ENCODE measurements at regions not wholly inside any gene's neighbourhood (a gene's known extent, or its start where the extent isn't known, plus 50 kb on each side); places are given as distances from the start of the nearest gene placed in this dataset.

- Histone ChIP-seq H3K4ac (replicated peaks; ENCODE audit: insufficient read length, low read depth, low read length) (no peak overlapping the region), H2BK15ac (ENCODE audit: low read length) (no peak overlapping the region), H3K56ac (replicated peaks; ENCODE audit: insufficient read length, low read depth, low read length) (no peak overlapping the region), H2AK5ac (ENCODE audit: low read depth, low read length) (no peak overlapping the region), H3K18ac (ENCODE audit: extremely low read depth, low read length) (no peak overlapping the region), H3K27ac (ENCODE audit: low read depth, low read length) (no peak overlapping the region), H3K79me1 (ENCODE audit: low read depth, low read length) (no peaks in the 10 kb centered on the region), H3K4me3 (ENCODE audit: extremely low read depth in 1 of 4, insufficient read depth in 2 of 4, low read depth in 3 of 4, low read length in 4 of 4) (no peak overlapping the region), H3K9me3 (ENCODE audit: insufficient read depth in 2 of 2, low read depth in 1 of 2, low read length in 1 of 2) (no peaks in the 10 kb centered on the region), H3K27me3 (replicated peaks in 1 of 4; ENCODE audit: control insufficient read depth in 3 of 4, extremely low read depth in 1 of 4, insufficient read depth in 3 of 4, low read length in 3 of 4) (no peaks in the 10 kb centered on the region), H3K4me2 (ENCODE audit: insufficient read depth in 1 of 2, low read depth in 2 of 2, low read length in 2 of 2) (no peak overlapping the region), H2BK12ac (ENCODE audit: low read depth, low read length) (no peak overlapping the region), H2AFZ (ENCODE audit: low read length) (no peak overlapping the region), H3K14ac (ENCODE audit: insufficient read length) (no peak overlapping the region), H3K79me2 (ENCODE audit: control insufficient read depth in 1 of 2, insufficient read depth in 2 of 2, low read length in 2 of 2) (no peaks in the 10 kb centered on the region), H2BK5ac (ENCODE audit: low read depth, low read length) (no peak overlapping the region), H3K9ac (replicated peaks in 1 of 4; ENCODE audit: extremely low read depth in 1 of 4, low read depth in 3 of 4, low read length in 3 of 4) (no peak overlapping the region), H3K23me2 (ENCODE audit: low read depth, low read length) (peaks cover 2% of the 10 kb centered on the region; the same call in 1 of the 2 replicates), H4K8ac (ENCODE audit: extremely low read depth, insufficient read depth, low read length) (no peak overlapping the region), H3K36me3 (ENCODE audit: control insufficient read depth in 2 of 4, insufficient read depth in 4 of 4, low read length in 3 of 4) (no peaks in the 10 kb centered on the region), H3K4me1 (replicated peaks in 1 of 4; ENCODE audit: control insufficient read depth in 3 of 4, insufficient read depth in 4 of 4, low read length in 3 of 4) (no peaks in the 10 kb centered on the region), H4K91ac (replicated peaks; ENCODE audit: insufficient read length, low read length) (no peak overlapping the region), H2BK20ac (ENCODE audit: low read length) (no peak overlapping the region), H4K5ac (ENCODE audit: insufficient read length, low read depth, low read length) (no peak overlapping the region), H3K23ac (ENCODE audit: insufficient read length) (no peak overlapping the region), H4K20me1 (replicated peaks in 1 of 2; ENCODE audit: control insufficient read depth in 1 of 2, insufficient read depth in 2 of 2, low read length in 2 of 2) (no peaks in the 10 kb centered on the region), H2BK120ac (replicated peaks; ENCODE audit: low read depth, low read length) (no peak overlapping the region)
- POLR2A ChIA-PET (ENCODE audit: partially characterized antibody): no interaction called here
- WGBS, 2 experiments (ENCODE audit: extremely low coverage in 1 of 2, insufficient coverage in 1 of 2, insufficient read length in 1 of 2, insufficient replicate concordance in 2 of 2, low coverage in 1 of 2, low lambda C conversion rate in 2 of 2, missing lambda C conversion rate in 1 of 2): 88% methylated on average over 3 of the region's 3 CpGs; no CpG with 5 or more reads in 1 of the 2 experiments
- CTCF ChIA-PET (ENCODE audit: partially characterized antibody): interaction anchor here (1.5 kb wide), 1 partner anchor 11 kb away, joined by 5 read pairs; no protein-coding TSS in a partner anchor
- no peak for FAIRE-seq
- no peak for DNase-seq (ENCODE audit: low read depth in 1 of 2, low spot score in 2 of 2)
- TF ChIP-seq E2F6 (IDR thresholded peaks at IDR 0.05): no peak
- TF ChIP-seq MAFK (IDR thresholded peaks at IDR 0.05; ENCODE audit: low read depth, low read length): no peak
- TF ChIP-seq BACH1 (IDR thresholded peaks at IDR 0.05; ENCODE audit: low read length): no peak
- no peak for TF ChIP-seq JUN (IDR thresholded peaks at IDR 0.05; ENCODE audit: low read depth, low read length)
- TF ChIP-seq KDM4A (IDR thresholded peaks at IDR 0.05; ENCODE audit: low read depth, low read length, severe bottlenecking): no peak
- TF ChIP-seq YY1 (IDR thresholded peaks at IDR 0.05; ENCODE audit: low read depth, low read length): no peak
- no peak for TF ChIP-seq RAD21 (IDR thresholded peaks at IDR 0.05 in 1 of 2, conservative IDR thresholded peaks at IDR 0.05 in 1 of 2; ENCODE audit: low read depth in 2 of 2, low read length in 2 of 2)
- TF ChIP-seq POLR2AphosphoS5 (IDR thresholded peaks at IDR 0.05; ENCODE audit: low read depth, low read length): no peak
- TF ChIP-seq HDAC6 (IDR thresholded peaks at IDR 0.05; ENCODE audit: low read depth, low read length): no peak
- TF ChIP-seq SUZ12 (IDR thresholded peaks at IDR 0.05; ENCODE audit: low read length): no peak
- no peak for TF ChIP-seq CHD1 (IDR thresholded peaks at IDR 0.05; ENCODE audit: low read depth, low read length)
- TF ChIP-seq CHD2 (IDR thresholded peaks at IDR 0.05; ENCODE audit: low read length): no peak
- no peak for TF ChIP-seq CBX8 (IDR thresholded peaks at IDR 0.05; ENCODE audit: borderline replicate concordance, low read depth, low read length)
- no peak for TF ChIP-seq ZNF274 (IDR thresholded peaks at IDR 0.05; ENCODE audit: borderline replicate concordance, extremely low read depth, low read length)
- no peak for TF ChIP-seq TBP (IDR thresholded peaks at IDR 0.05; ENCODE audit: low read depth, low read length)
- TF ChIP-seq BCL11A (IDR thresholded peaks at IDR 0.05; ENCODE audit: low read depth in 2 of 2, low read length in 2 of 2): no peak
These were observed 389.6 kb upstream of the TENM4 start for GRCh38 chr11:79830446-79830845.

Data from H1 (cell line).